CD14-positive monocyte (primary cell): ENCODE measurements at regions not wholly inside any gene's neighbourhood (a gene's known extent, or its start where the extent isn't known, plus 50 kb on each side); places are given as distances from the start of the nearest gene placed in this dataset.

ENCODE experiments used
- DNase-seq, 3 donors: peaks; one replicate each; pipeline ENCODE4 v3.0.0-alpha.2; 2011 to 2022
- H2AFZ ChIP-seq: 2 replicates; pipeline ENCODE4 v1.6.0; 2012; ENCODE audit warnings: mild to moderate bottlenecking, low read depth, low read length, inconsistent platforms; ENCODE audit not compliant: insufficient read depth, poor library complexity, severe bottlenecking
- H3K27ac ChIP-seq, 2 donors: 1 replicate in 1 of 2; 2 replicates in 1 of 2; pipeline ENCODE4 v1.5.1; 2012 to 2013; ENCODE audit warnings: low read length in 2 of 2, control low read depth in 1 of 2, inconsistent platforms in 1 of 2, low read depth in 1 of 2, mild to moderate bottlenecking in 1 of 2
- H3K27me3 ChIP-seq, 2 donors: one replicate each; pipeline versions ENCODE4 v1.6.0 to v1.6.1; 2011 to 2013; ENCODE audit warnings: low read length in 2 of 2; ENCODE audit not compliant: control insufficient read depth in 2 of 2, insufficient read depth in 2 of 2
- H3K36me3 ChIP-seq, 2 donors: replicated peaks in 1 of 2; 1 replicate in 1 of 2; 2 replicates in 1 of 2; pipeline versions ENCODE4 v1.5.1 to v1.6.1; 2012 to 2013; ENCODE audit warnings: low read length in 2 of 2, control low read depth in 1 of 2, inconsistent platforms in 1 of 2, mild to moderate bottlenecking in 1 of 2; ENCODE audit not compliant: insufficient read depth in 2 of 2, control insufficient read depth in 1 of 2
- H3K4me1 ChIP-seq, 2 donors: 1 replicate in 1 of 2; 2 replicates in 1 of 2; pipeline versions ENCODE4 v1.5.1 to v1.6.1; 2012 to 2013; ENCODE audit warnings: low read length in 2 of 2, control low read depth in 1 of 2, inconsistent platforms in 1 of 2, mild to moderate bottlenecking in 1 of 2, moderate library complexity in 1 of 2; ENCODE audit not compliant: insufficient read depth in 2 of 2, control insufficient read depth in 1 of 2
- H3K4me2 ChIP-seq: replicated peaks from 2 replicates; pipeline ENCODE3; 2012; ENCODE audit warnings: low read length, moderate library complexity, mild to moderate bottlenecking; ENCODE audit not compliant: poor library complexity, severe bottlenecking; ENCODE audit errors: extremely low read depth
- H3K4me3 ChIP-seq, 3 experiments: fragments of 200-600 bp in 1 of 3; sonication (generic) in 1 of 3; replicated peaks in 1 of 3; 1 replicate in 2 of 3; 2 replicates in 1 of 3; pipeline ENCODE4 v1.5.1; 2011 to 2013; ENCODE audit warnings: low read length in 3 of 3, mild to moderate bottlenecking in 3 of 3, control low read depth in 2 of 3, low read depth in 2 of 3, inconsistent platforms in 1 of 3, moderate library complexity in 1 of 3
- H3K79me2 ChIP-seq: 2 replicates; pipeline ENCODE4 v1.6.0; 2012; ENCODE audit warnings: mild to moderate bottlenecking, control low read depth, inconsistent platforms, low read length, moderate library complexity; ENCODE audit not compliant: insufficient read depth
- H3K9ac ChIP-seq: 2 replicates; pipeline ENCODE4 v1.6.0; 2017; ENCODE audit warnings: low read length, mild to moderate bottlenecking; ENCODE audit not compliant: insufficient read depth, poor library complexity, severe bottlenecking
- H3K9me3 ChIP-seq, 2 donors: replicated peaks in 1 of 2; 1 replicate in 1 of 2; 2 replicates in 1 of 2; pipeline versions ENCODE4 v1.5.1 to v1.6.1; 2012 to 2013; ENCODE audit warnings: low read length in 2 of 2, control low read depth in 1 of 2; ENCODE audit not compliant: control insufficient read depth in 1 of 2, insufficient read depth in 1 of 2
- H4K20me1 ChIP-seq: 2 replicates; pipeline ENCODE4 v1.6.0; 2012; ENCODE audit warnings: mild to moderate bottlenecking, low read length, control low read depth, moderate library complexity; ENCODE audit not compliant: insufficient read depth
- H3K27ac Mint-ChIP-seq, 7 donors: one replicate each; pipeline ENCODE4 v1.8.0; 2020; ENCODE audit warnings: mild to moderate bottlenecking in 7 of 7, mixed read lengths in 7 of 7, moderate library complexity in 6 of 7, inconsistent platforms in 2 of 7
- H3K27me3 Mint-ChIP-seq, 3 donors: one replicate each; pipeline ENCODE4 v1.8.0; 2021 to 2022; ENCODE audit warnings: low read depth in 3 of 3, mild to moderate bottlenecking in 3 of 3, mixed read lengths in 3 of 3, moderate library complexity in 3 of 3, inconsistent platforms in 1 of 3
- H3K36me3 Mint-ChIP-seq, 2 donors: one replicate each; pipeline ENCODE4 v1.8.0; 2020; ENCODE audit warnings: mixed read lengths in 2 of 2, inconsistent platforms in 1 of 2, mild to moderate bottlenecking in 1 of 2
- H3K4me1 Mint-ChIP-seq: one replicate; pipeline ENCODE4 v1.8.0; 2020; ENCODE audit warnings: mild to moderate bottlenecking, mixed read lengths
- H3K4me3 Mint-ChIP-seq, 2 donors: one replicate each; pipeline ENCODE4 v1.8.0; 2020; ENCODE audit warnings: mild to moderate bottlenecking in 2 of 2, mixed read lengths in 2 of 2, moderate library complexity in 1 of 2
- H3K9me3 Mint-ChIP-seq, 7 donors: one replicate each; pipeline ENCODE4 v1.8.0; 2020 to 2022; ENCODE audit warnings: mixed read lengths in 7 of 7, mild to moderate bottlenecking in 6 of 7, moderate library complexity in 6 of 7, inconsistent platforms in 2 of 7
- CTCF ChIP-seq: fragments of 200-600 bp; IDR thresholded peaks from one replicate; pipeline ENCODE4 v1.8.0; 2022; ENCODE audit warnings: antibody characterized with exemption, mild to moderate bottlenecking
- WGBS: methylation state at CpG from one replicate; pipeline ENCODE4 v1.1.5; 2013; ENCODE audit warnings: missing lambda C conversion rate; ENCODE audit not compliant: insufficient coverage; 5-methylcytosine and 5-hydroxymethylcytosine counted together
- intact Hi-C, 2 donors: fragments of 100-400 bp; cut with micrococcal nuclease; formaldehyde crosslinking; loops; one replicate each; pipeline versions ENCODE4 v1.15.0 to v1.15.1; 2023

DNA sequence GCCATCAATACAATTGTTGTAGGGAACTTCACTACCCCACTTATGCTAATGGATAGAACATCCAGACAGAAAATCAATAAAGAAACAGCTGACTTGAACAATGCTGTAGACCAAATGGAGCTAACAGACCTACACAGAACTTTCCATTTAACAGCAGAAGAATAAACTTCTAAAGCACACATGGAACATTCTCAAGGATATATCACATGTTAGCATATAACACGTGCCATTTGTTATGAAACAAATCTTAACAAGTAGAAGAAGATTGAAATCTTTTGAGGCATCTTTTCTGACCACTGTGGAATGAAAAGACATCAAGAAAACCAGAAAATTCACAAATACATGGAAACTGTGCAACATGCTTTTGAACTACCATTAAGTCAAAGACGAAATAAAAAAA lies 62.5 kb upstream of the RNU6-8 start:
- intact Hi-C loops = no loop called here

GRCh38 chr14:32277998-32278397 lies 51.1 kb upstream of the AKAP6 start:
- Mint-ChIP-seq H3K9me3 (peaks cover 2 to 29% (median 16%) of the 10 kb centered on the region in 7 donors), H3K27me3 (peaks cover 0 to 4% (median 0%) of the 10 kb centered on the region in 3 donors)
- no peak overlapping the region for H2AFZ ChIP-seq

More for the DNA sequence above, 62.5 kb upstream of the RNU6-8 start:
- no peaks in the 10 kb centered on the region for H3K27me3 ChIP-seq
- no peak overlapping the region for H3K4me3 ChIP-seq
- Mint-ChIP-seq H3K27me3 (peaks cover 0 to 2% (median 0%) of the 10 kb centered on the region in 3 donors), H3K9me3 (peaks cover 14 to 32% (median 26%) of the 10 kb centered on the region in 7 donors), H3K36me3 (no peaks in the 10 kb centered on the region), H3K4me3 (no peak overlapping the region), H3K27ac (no peak overlapping the region), H3K4me1 (peaks cover 2% of the 10 kb centered on the region)
- H3K4me1 ChIP-seq = no peaks in the 10 kb centered on the region
- WGBS = no CpG with 5 or more reads among the region's 2 CpGs
- peaks cover 13 to 14% of the 10 kb centered on the region in 2 donors for H3K9me3 ChIP-seq
- no peaks in the 10 kb centered on the region for H4K20me1 ChIP-seq
- H2AFZ ChIP-seq = no peak overlapping the region
- H3K27ac ChIP-seq = no peak overlapping the region
- no peak overlapping the region for H3K4me2 ChIP-seq
- DNase-seq = no peak
- TF ChIP-seq CTCF = no peak
- no peak overlapping the region for H3K9ac ChIP-seq
- H3K36me3 ChIP-seq = no peaks in the 10 kb centered on the region
- H3K79me2 ChIP-seq = no peaks in the 10 kb centered on the region

More at GRCh38 chr14:32277998-32278397, 51.1 kb upstream of the AKAP6 start:
- no peaks in the 10 kb centered on the region for H3K4me1 Mint-ChIP-seq
- no peak overlapping the region for H3K4me3 Mint-ChIP-seq
- H3K9me3 ChIP-seq = peaks cover 0 to 4% of the 10 kb centered on the region in 2 donors
- H4K20me1 ChIP-seq = no peaks in the 10 kb centered on the region
- no peaks in the 10 kb centered on the region for H3K27me3 ChIP-seq
- H3K4me2 ChIP-seq = no peak overlapping the region
- no peak for TF ChIP-seq CTCF
- no CpG with 5 or more reads among the region's 3 CpGs for WGBS
- no peak overlapping the region for H3K27ac ChIP-seq
- intact Hi-C loops = no loop called here
- no peak overlapping the region for H3K27ac Mint-ChIP-seq
- no peaks in the 10 kb centered on the region for H3K4me1 ChIP-seq
- DNase-seq = no peak
- H3K36me3 Mint-ChIP-seq = no peaks in the 10 kb centered on the region
- no peaks in the 10 kb centered on the region for H3K79me2 ChIP-seq
- no peak overlapping the region for H3K9ac ChIP-seq
- H3K36me3 ChIP-seq = no peaks in the 10 kb centered on the region
- H3K4me3 ChIP-seq = no peak overlapping the region
